Amniotic epithelial cell (primary cell): ENCODE measurements at regions not wholly inside any gene's neighbourhood (a gene's known extent, or its start where the extent isn't known, plus 50 kb on each side); places are given as distances from the start of the nearest gene placed in this dataset.
A peak's percentile ranks its signal among the peaks of the same experiment; 100 is the strongest.
"Not testable (repeated sequence)": the region's sequence is repeated elsewhere in the genome, so short reads cannot be mapped to it uniquely, and the experiment has no call there.

ENCODE experiments used
- DNase-seq: peaks from one replicate; pipeline ENCODE4 v3.0.0-alpha.2; 2010; ENCODE audit warnings: low read depth

GRCh38 chr14:51351997-51352396, 112.0 kb downstream of the TMX1 start:
- no peak for DNase-seq

- DNase-seq, result no peak
Observed at GRCh38 chr14:51353901-51354300, 113.9 kb downstream of the TMX1 start.

- DNase-seq, result no peak
Observed at GRCh38 chr14:51354846-51355245, 114.8 kb downstream of the TMX1 start.

GRCh38 chr14:51356381-51356780, 116.3 kb downstream of the TMX1 start:
- no peak for DNase-seq

GRCh38 chr14:51357250-51357649, 117.2 kb downstream of the TMX1 start:
- DNase-seq, result peak; percentile 75

- no peak for DNase-seq
Observed at GRCh38 chr14:51360592-51360991, 120.5 kb downstream of the TMX1 start.

GRCh38 chr14:51365241-51365965, 125.4 kb downstream of the TMX1 start:
- DNase-seq, result no peak

GRCh38 chr14:51366460-51366859, 126.4 kb downstream of the TMX1 start:
- not testable (repeated sequence) for DNase-seq

- not testable (repeated sequence) for DNase-seq
Observed at GRCh38 chr14:51366866-51367599, 127.0 kb downstream of the TMX1 start.

- DNase-seq, result peak; percentile 72
Observed at GRCh38 chr14:51367600-51367931, 127.5 kb downstream of the TMX1 start.

GRCh38 chr14:51368721-51369163, 128.7 kb downstream of the TMX1 start:
- peak; percentile 93 for DNase-seq

GRCh38 chr14:51369814-51370213, 129.8 kb downstream of the TMX1 start:
- no peak for DNase-seq

- DNase-seq, result no peak
Observed at GRCh38 chr14:51370758-51371386, 130.8 kb downstream of the TMX1 start.

GRCh38 chr14:51377186-51377585, 137.1 kb downstream of the TMX1 start:
- DNase-seq, result not testable (repeated sequence)

- no peak for DNase-seq
Observed at GRCh38 chr14:51382506-51382905, 142.5 kb downstream of the TMX1 start.

GRCh38 chr14:51386411-51386810, 146.4 kb downstream of the TMX1 start:
- DNase-seq, result no peak

- DNase-seq, result peak; percentile 37
Observed at GRCh38 chr14:51386983-51387735, 147.1 kb downstream of the TMX1 start.

GRCh38 chr14:51392416-51392815, 152.4 kb downstream of the TMX1 start:
- DNase-seq, result no peak

GRCh38 chr14:51394384-51394783, 154.3 kb downstream of the TMX1 start:
- no peak for DNase-seq

- no peak for DNase-seq
Observed at GRCh38 chr14:51394804-51395203, 154.8 kb downstream of the TMX1 start.

- DNase-seq, result peak; percentile 84
Observed at GRCh38 chr14:51395361-51395849, 155.4 kb downstream of the TMX1 start.

GRCh38 chr14:51396222-51396815, 156.3 kb downstream of the TMX1 start:
- DNase-seq, result peak; percentile 94
